AG04450 (cell line): ENCODE measurements at regions not wholly inside any gene's neighbourhood (a gene's known extent, or its start where the extent isn't known, plus 50 kb on each side); places are given as distances from the start of the nearest gene placed in this dataset.

Source experiments
- CTCF ChIA-PET: fragments of 300-600, 350-600 bp; formaldehyde crosslinking; extraction: SDS; loops from one replicate; lab custom pipeline; 2022; ENCODE audit warnings: antibody characterized with exemption, inconsistent platforms; lab: Charles Lee
- POLR2A ChIA-PET: fragments of 350-600 bp; formaldehyde crosslinking; extraction: SDS; loops from one replicate; lab custom pipeline; 2021; ENCODE audit warnings: antibody characterized with exemption, inconsistent platforms; lab: Yijun Ruan, JAX
- DNase-seq: peaks from one replicate; pipeline ENCODE4 v3.0.0-alpha.2; 2011; ENCODE audit warnings: low read depth, low spot score
- H3K27ac ChIP-seq: one replicate; pipeline ENCODE4 v1.5.1; 2012; ENCODE audit warnings: low read depth, low read length, control low read depth
- H3K27me3 ChIP-seq: one replicate; pipeline ENCODE4 v1.6.0; 2012; ENCODE audit warnings: low read length; ENCODE audit not compliant: control insufficient read depth, insufficient read depth
- H3K4me3 ChIP-seq: 2 replicates; pipeline ENCODE4 v1.5.1; 2011; ENCODE audit warnings: mild to moderate bottlenecking, low read depth, low read length, control low read depth
- H3K9me3 ChIP-seq: 2 replicates; pipeline ENCODE4 v1.5.1; 2012; ENCODE audit warnings: low read length; ENCODE audit not compliant: control insufficient read depth, insufficient read depth
- CTCF ChIP-seq: IDR thresholded peaks from 2 replicates; pipeline ENCODE4 v1.5.1; 2011; ENCODE audit warnings: low read depth, low read length, control low read depth, inconsistent platforms

GRCh38 chr9:1946526-1947283, 68.4 kb upstream of the SMARCA2 start:
- Histone ChIP-seq H3K9me3 (no peaks in the 10 kb centered on the region), H3K27ac (no peak overlapping the region), H3K27me3 (no peaks in the 10 kb centered on the region), H3K4me3 (no peak overlapping the region)
- POLR2A ChIA-PET, result no interaction called here
- CTCF ChIA-PET, result no interaction called here
- no peak for TF ChIP-seq CTCF
- no peak for DNase-seq

GRCh38 chr9:1947438-1947837, 67.7 kb upstream of the SMARCA2 start:
- H3K27me3 ChIP-seq, result no peaks in the 10 kb centered on the region
- CTCF ChIA-PET, result no interaction called here
- H3K27ac ChIP-seq, result no peak overlapping the region
- TF ChIP-seq CTCF, result no peak
- no peak overlapping the region for H3K4me3 ChIP-seq
- POLR2A ChIA-PET, result no interaction called here
- no peak for DNase-seq
- H3K9me3 ChIP-seq, result no peaks in the 10 kb centered on the region

GRCh38 chr9:1948541-1948940, 66.6 kb upstream of the SMARCA2 start:
- ChIA-PET CTCF (no interaction called here), POLR2A (no interaction called here)
- no peak for DNase-seq
- no peak overlapping the region for H3K27ac ChIP-seq
- no peak for TF ChIP-seq CTCF
- H3K4me3 ChIP-seq, result no peak overlapping the region
- no peaks in the 10 kb centered on the region for H3K27me3 ChIP-seq
- no peaks in the 10 kb centered on the region for H3K9me3 ChIP-seq

- no peaks in the 10 kb centered on the region for H3K9me3 ChIP-seq
- H3K27me3 ChIP-seq, result no peaks in the 10 kb centered on the region
- no peak for TF ChIP-seq CTCF
- CTCF ChIA-PET, result no interaction called here
- H3K4me3 ChIP-seq, result no peak overlapping the region
- DNase-seq, result no peak
- H3K27ac ChIP-seq, result no peak overlapping the region
- POLR2A ChIA-PET, result no interaction called here
These were observed 63.7 kb upstream of the SMARCA2 start for GRCh38 chr9:1951446-1951845.

GRCh38 chr9:1952001-1952400, 63.1 kb upstream of the SMARCA2 start:
- no peak overlapping the region for H3K27ac ChIP-seq
- ChIA-PET POLR2A (no interaction called here), CTCF (no interaction called here)
- no peak for TF ChIP-seq CTCF
- no peaks in the 10 kb centered on the region for H3K9me3 ChIP-seq
- no peak for DNase-seq
- H3K4me3 ChIP-seq, result no peak overlapping the region
- no peaks in the 10 kb centered on the region for H3K27me3 ChIP-seq
